Activated CD4-positive, alpha-beta memory T cell treated with anti-CD3 and anti-CD28 coated beads, Interleukin-2, amount 10 ng/mL, durations not matched to agents 7 days and 5 days (primary cell): ENCODE measurements at regions not wholly inside any gene's neighbourhood (a gene's known extent, or its start where the extent isn't known, plus 50 kb on each side); places are given as distances from the start of the nearest gene placed in this dataset.
"Not testable (repeated sequence)": the region's sequence is repeated elsewhere in the genome, so short reads cannot be mapped to it uniquely, and the experiment has no call there.

ENCODE experiments used
- CTCF ChIA-PET: fragments of 350-600 bp; sonication (Branson Sonifier 250); formaldehyde crosslinking; loops from one replicate; lab custom pipeline; 2021; ENCODE audit warnings: antibody characterized with exemption, inconsistent platforms; lab: Charles Lee
- POLR2A ChIA-PET: fragments of 350-600 bp; sonication (Branson Sonifier 250); formaldehyde crosslinking; loops from one replicate; lab custom pipeline; 2021; ENCODE audit warnings: antibody characterized with exemption; lab: Charles Lee
- DNase-seq: peaks from one replicate; pipeline ENCODE4 v3.0.0-alpha.2; 2020
- H3K27ac Mint-ChIP-seq: one replicate; pipeline ENCODE4 v1.8.0; 2021; ENCODE audit warnings: mild to moderate bottlenecking, mixed read lengths
- H3K27me3 Mint-ChIP-seq: one replicate; pipeline ENCODE4 v1.8.0; 2021; ENCODE audit warnings: mixed read lengths
- H3K36me3 Mint-ChIP-seq: one replicate; pipeline ENCODE4 v1.8.0; 2021; ENCODE audit warnings: low read depth, mixed read lengths
- H3K4me1 Mint-ChIP-seq: one replicate; pipeline ENCODE4 v1.8.0; 2021; ENCODE audit warnings: mixed read lengths
- H3K4me3 Mint-ChIP-seq: one replicate; pipeline ENCODE4 v1.8.0; 2021; ENCODE audit warnings: mild to moderate bottlenecking, mixed read lengths
- H3K9me3 Mint-ChIP-seq: one replicate; pipeline ENCODE4 v1.8.0; 2021; ENCODE audit warnings: mixed read lengths

- POLR2A ChIA-PET = no interaction called here
- DNase-seq = no peak
- peaks cover 3% of the 10 kb centered on the region for H3K9me3 Mint-ChIP-seq
- no peaks in the 10 kb centered on the region for H3K36me3 Mint-ChIP-seq
- CTCF ChIA-PET = no interaction called here
- no peaks in the 10 kb centered on the region for H3K27me3 Mint-ChIP-seq
- no peak overlapping the region for H3K4me3 Mint-ChIP-seq
- no peak overlapping the region for H3K27ac Mint-ChIP-seq
- no peaks in the 10 kb centered on the region for H3K4me1 Mint-ChIP-seq
Observed at GRCh38 chr4:52199574-52200338, 148.7 kb downstream of the SPATA18 start.

- no peak overlapping the region for H3K4me3 Mint-ChIP-seq
- H3K27me3 Mint-ChIP-seq = no peaks in the 10 kb centered on the region
- ChIA-PET POLR2A (no interaction called here), CTCF (no interaction called here)
- no peak overlapping the region for H3K27ac Mint-ChIP-seq
- H3K36me3 Mint-ChIP-seq = no peaks in the 10 kb centered on the region
- no peak for DNase-seq
- H3K4me1 Mint-ChIP-seq = no peaks in the 10 kb centered on the region
- peaks cover 3% of the 10 kb centered on the region for H3K9me3 Mint-ChIP-seq
Observed at GRCh38 chr4:52200339-52200725, 149.2 kb downstream of the SPATA18 start.

- Mint-ChIP-seq H3K36me3 (no peaks in the 10 kb centered on the region), H3K27ac (no peak overlapping the region), H3K27me3 (no peaks in the 10 kb centered on the region), H3K4me3 (no peak overlapping the region), H3K4me1 (no peaks in the 10 kb centered on the region), H3K9me3 (peaks cover 3% of the 10 kb centered on the region)
- DNase-seq = no peak
- ChIA-PET POLR2A (no interaction called here), CTCF (no interaction called here)
Observed at GRCh38 chr4:52201715-52202114, 150.6 kb downstream of the SPATA18 start.

- CTCF ChIA-PET = no interaction called here
- POLR2A ChIA-PET = no interaction called here
- DNase-seq = no peak
- Mint-ChIP-seq H3K4me3 (no peak overlapping the region), H3K9me3 (peaks cover 3% of the 10 kb centered on the region), H3K27me3 (no peaks in the 10 kb centered on the region), H3K4me1 (no peaks in the 10 kb centered on the region), H3K36me3 (no peaks in the 10 kb centered on the region), H3K27ac (no peak overlapping the region)
Observed at GRCh38 chr4:52202251-52202779, 151.2 kb downstream of the SPATA18 start.

GRCh38 chr4:52202931-52203330 lies 151.8 kb downstream of the SPATA18 start:
- ChIA-PET CTCF (no interaction called here), POLR2A (no interaction called here)
- H3K36me3 Mint-ChIP-seq = no peaks in the 10 kb centered on the region
- H3K27me3 Mint-ChIP-seq = no peaks in the 10 kb centered on the region
- DNase-seq = no peak
- H3K9me3 Mint-ChIP-seq = peaks cover 3% of the 10 kb centered on the region
- no peak overlapping the region for H3K4me3 Mint-ChIP-seq
- H3K27ac Mint-ChIP-seq = no peak overlapping the region
- H3K4me1 Mint-ChIP-seq = no peaks in the 10 kb centered on the region

- CTCF ChIA-PET = no interaction called here
- Mint-ChIP-seq H3K27me3 (no peaks in the 10 kb centered on the region), H3K36me3 (no peaks in the 10 kb centered on the region), H3K27ac (no peak overlapping the region), H3K9me3 (peaks cover 3% of the 10 kb centered on the region), H3K4me1 (no peaks in the 10 kb centered on the region), H3K4me3 (no peak overlapping the region)
- POLR2A ChIA-PET = no interaction called here
- no peak for DNase-seq
Observed at GRCh38 chr4:52203351-52203750, 152.2 kb downstream of the SPATA18 start.

- CTCF ChIA-PET = no interaction called here
- no peak for DNase-seq
- no peak overlapping the region for H3K4me3 Mint-ChIP-seq
- no peaks in the 10 kb centered on the region for H3K9me3 Mint-ChIP-seq
- no peaks in the 10 kb centered on the region for H3K36me3 Mint-ChIP-seq
- H3K4me1 Mint-ChIP-seq = no peaks in the 10 kb centered on the region
- no peak overlapping the region for H3K27ac Mint-ChIP-seq
- POLR2A ChIA-PET = no interaction called here
- H3K27me3 Mint-ChIP-seq = no peaks in the 10 kb centered on the region
Observed at GRCh38 chr4:52204921-52205320, 153.8 kb downstream of the SPATA18 start.

GRCh38 chr4:52207146-52207545 lies 156.0 kb downstream of the SPATA18 start:
- H3K27me3 Mint-ChIP-seq, CTCF ChIA-PET, DNase-seq, H3K27ac Mint-ChIP-seq, H3K36me3 Mint-ChIP-seq, H3K4me3 Mint-ChIP-seq, POLR2A ChIA-PET, H3K9me3 Mint-ChIP-seq, H3K4me1 Mint-ChIP-seq: not testable (repeated sequence)

- ChIA-PET POLR2A (no interaction called here), CTCF (no interaction called here)
- no peaks in the 10 kb centered on the region for H3K27me3 Mint-ChIP-seq
- no peak overlapping the region for H3K4me3 Mint-ChIP-seq
- H3K36me3 Mint-ChIP-seq = no peaks in the 10 kb centered on the region
- H3K9me3 Mint-ChIP-seq = no peaks in the 10 kb centered on the region
- no peak overlapping the region for H3K27ac Mint-ChIP-seq
- DNase-seq = no peak
- H3K4me1 Mint-ChIP-seq = no peaks in the 10 kb centered on the region
Observed at GRCh38 chr4:52212702-52213101, 161.6 kb downstream of the SPATA18 start.

GRCh38 chr4:52231526-52231925 lies 180.4 kb downstream of the SPATA18 start:
- ChIA-PET POLR2A (no interaction called here), CTCF (no interaction called here)
- Mint-ChIP-seq H3K36me3 (no peaks in the 10 kb centered on the region), H3K27me3 (no peaks in the 10 kb centered on the region), H3K27ac (no peak overlapping the region), H3K4me1 (no peaks in the 10 kb centered on the region), H3K4me3 (no peak overlapping the region), H3K9me3 (no peaks in the 10 kb centered on the region)
- DNase-seq = no peak

- Mint-ChIP-seq H3K27ac (no peak overlapping the region), H3K27me3 (no peaks in the 10 kb centered on the region), H3K4me1 (no peaks in the 10 kb centered on the region), H3K9me3 (no peaks in the 10 kb centered on the region), H3K4me3 (no peak overlapping the region), H3K36me3 (no peaks in the 10 kb centered on the region)
- DNase-seq = no peak
- CTCF ChIA-PET = no interaction called here
- POLR2A ChIA-PET = no interaction called here
Observed at GRCh38 chr4:52234561-52235440, 183.7 kb downstream of the SPATA18 start.

- POLR2A ChIA-PET = no interaction called here
- no peak overlapping the region for H3K27ac Mint-ChIP-seq
- H3K4me3 Mint-ChIP-seq = no peak overlapping the region
- H3K4me1 Mint-ChIP-seq = no peaks in the 10 kb centered on the region
- H3K9me3 Mint-ChIP-seq = peaks cover 3% of the 10 kb centered on the region
- no peaks in the 10 kb centered on the region for H3K27me3 Mint-ChIP-seq
- CTCF ChIA-PET = no interaction called here
- no peaks in the 10 kb centered on the region for H3K36me3 Mint-ChIP-seq
- no peak for DNase-seq
Observed at GRCh38 chr4:52235552-52236201, 184.6 kb downstream of the SPATA18 start.

GRCh38 chr4:52241916-52242315 lies 190.8 kb downstream of the SPATA18 start:
- Mint-ChIP-seq H3K4me3 (no peak overlapping the region), H3K4me1 (no peaks in the 10 kb centered on the region), H3K27me3 (no peaks in the 10 kb centered on the region), H3K27ac (no peak overlapping the region), H3K36me3 (no peaks in the 10 kb centered on the region), H3K9me3 (peaks cover 3% of the 10 kb centered on the region)
- DNase-seq = no peak
- ChIA-PET CTCF (no interaction called here), POLR2A (no interaction called here)
